DMS153 treated with DMSO at 0.1 percent for 48 hours (cell line): ENCODE measurements at regions not wholly inside any gene's neighbourhood (a gene's known extent, or its start where the extent isn't known, plus 50 kb on each side); places are given as distances from the start of the nearest gene placed in this dataset.

ENCODE experiments used
- DNase-seq: peaks from one replicate; lab custom pipeline; 2025; ENCODE audit not compliant: unreplicated experiment; lab: John Stamatoyannopoulos, UW

DNA sequence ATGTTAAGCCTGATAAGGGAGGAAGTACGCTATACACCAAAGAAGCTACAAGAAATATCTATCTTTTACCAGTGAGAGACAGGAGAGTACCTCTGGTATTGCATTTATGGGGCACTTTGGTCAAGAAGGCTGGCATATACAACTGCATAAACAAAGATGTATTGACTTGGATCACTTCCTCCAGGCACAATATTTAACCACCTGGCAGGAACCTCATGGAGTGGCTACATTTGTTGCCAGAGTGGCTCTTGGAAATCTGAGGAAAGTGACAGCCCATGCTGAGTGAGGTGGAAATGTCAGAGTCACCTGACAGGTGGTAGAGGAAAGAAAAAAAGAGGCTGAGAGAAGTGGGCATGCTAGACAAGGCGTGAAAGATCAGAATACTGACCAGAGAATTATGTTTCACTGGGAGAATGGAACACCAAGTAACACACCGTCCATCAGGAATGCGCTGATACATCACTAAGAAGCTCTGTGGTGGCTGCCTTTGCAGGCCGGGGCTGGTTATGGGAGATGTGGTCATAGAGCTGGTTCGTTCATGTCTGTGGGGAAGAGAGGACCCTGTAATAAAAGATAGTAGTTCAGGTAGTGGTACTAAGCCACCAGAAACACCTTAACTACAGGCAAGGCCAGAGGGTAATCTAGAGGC is 61.4 kb upstream of the UFL1 start:
- DNase-seq = no peak

DNA sequence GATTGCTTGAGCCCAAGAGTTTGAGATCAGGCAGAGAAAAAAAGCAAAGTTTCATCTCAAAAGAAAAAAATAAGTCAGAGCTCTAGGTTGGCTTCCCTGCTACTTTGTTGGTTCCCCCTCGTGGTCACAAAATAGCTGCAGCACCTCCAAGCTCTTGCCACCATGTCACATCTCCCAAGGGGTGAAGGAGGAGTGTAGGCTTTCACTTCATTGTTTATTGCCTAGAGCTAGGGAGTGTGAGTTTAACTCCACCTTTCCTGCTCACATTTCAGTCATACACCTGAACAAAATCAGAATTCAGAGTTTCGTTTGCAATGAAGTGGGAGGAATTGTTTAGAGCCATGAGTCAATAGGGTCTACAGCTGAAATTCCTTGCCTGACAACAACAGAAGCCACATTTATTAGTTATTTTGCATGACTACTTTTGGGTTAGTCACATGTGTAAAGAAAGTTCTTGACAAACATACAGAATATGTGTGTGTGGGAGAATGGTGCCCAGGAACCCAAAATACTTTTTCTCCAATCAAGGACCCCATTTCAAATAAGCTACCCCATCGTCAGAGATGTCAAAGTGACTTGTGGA is 56.2 kb upstream of the UFL1 start:
- no peak for DNase-seq

DNA sequence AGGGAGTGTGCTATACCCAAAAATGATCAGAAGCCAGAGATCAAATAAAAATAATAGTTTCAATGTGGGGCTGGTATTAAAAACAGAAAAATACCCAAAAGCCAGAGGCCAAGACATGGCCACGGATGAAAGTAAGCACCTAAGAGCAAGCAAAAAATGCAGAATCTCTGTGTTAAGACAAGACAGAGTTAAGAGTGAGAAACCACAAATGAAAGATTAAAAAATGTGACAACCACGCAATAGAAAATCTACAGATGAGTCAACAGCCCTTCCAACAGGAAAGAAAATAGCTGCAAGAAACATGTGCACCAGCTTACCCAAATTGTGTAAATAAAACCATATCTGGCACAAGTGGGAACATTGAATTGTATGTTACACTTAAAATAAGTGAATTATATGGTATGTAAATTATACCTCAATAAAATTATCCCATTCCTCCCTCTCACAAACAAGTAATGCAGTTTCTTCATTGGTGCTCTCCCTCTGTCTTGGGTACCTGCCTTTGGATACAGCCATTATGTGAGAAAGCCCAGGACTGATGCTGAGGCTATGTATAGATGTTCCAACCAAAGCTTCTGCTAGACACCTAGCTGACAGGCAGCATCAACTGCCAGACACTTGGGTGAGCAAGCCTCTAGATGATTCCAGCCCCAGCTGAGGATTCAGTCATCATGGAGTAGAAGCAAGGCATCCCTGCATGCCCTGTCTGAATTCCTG is 55.3 kb upstream of the UFL1 start:
- DNase-seq = no peak

DNA sequence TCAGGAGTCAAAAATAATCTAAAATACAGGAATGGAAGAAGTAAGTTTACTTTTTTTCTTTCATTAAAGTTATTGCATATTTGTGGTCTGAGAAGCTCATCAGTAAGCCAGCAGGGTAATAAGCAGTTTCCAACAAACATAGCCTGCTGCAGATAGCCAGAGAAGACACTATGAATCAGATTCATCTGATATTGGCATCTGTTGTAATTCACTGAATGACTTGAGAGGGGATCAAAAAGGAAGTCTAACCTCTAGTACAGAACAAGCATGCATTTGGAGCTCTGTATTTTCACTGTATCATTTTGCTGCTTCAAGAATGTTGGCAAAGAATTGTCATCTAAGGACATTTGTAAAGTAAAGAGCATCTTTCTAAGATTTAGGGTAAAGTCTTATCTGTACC is 53.8 kb upstream of the UFL1 start:
- DNase-seq = no peak

DNA sequence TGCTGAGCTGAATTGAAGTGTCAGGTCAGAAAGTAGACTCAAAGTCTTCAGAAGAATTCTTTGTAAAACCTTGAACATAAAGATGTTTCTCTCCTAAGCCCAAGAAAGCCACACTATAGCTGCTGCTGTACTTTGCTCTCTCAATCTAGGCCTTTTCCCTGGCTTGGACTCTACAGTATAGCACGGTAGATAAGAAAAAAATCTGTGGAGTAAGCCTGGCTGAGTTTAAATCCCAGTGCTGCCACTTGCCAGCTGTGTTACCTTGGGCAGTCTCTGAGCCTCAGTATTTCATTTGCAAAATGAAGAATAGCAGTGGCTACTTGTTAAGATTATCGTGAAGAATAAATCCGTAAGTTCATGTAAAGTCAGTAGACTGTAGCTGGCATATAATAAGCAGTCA is 53.3 kb upstream of the UFL1 start:
- DNase-seq = no peak

DNA sequence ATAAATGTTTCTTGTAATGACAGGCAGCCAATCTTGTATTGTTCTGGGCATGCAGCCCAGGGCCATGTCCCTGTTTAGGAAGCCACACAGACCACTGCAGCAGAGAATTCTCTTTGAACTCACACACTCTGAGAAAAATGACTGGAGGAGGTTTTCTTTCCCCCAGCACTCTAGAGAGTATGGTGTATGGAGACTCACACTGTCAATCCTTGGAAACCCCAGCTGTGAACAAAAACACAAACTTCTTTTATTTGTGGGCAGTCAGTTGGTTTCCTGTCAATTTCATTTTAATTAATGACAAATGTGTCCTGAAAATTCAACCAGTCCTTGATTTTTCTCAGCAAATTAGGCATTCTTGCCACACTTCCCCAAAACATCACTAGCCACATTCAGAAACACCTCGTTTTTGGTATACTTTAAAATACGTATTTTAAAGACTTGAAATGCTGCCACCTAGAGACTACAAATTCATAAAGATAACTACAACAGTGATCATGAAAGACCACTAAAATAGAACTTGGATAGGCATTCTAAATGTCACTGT is 52.9 kb upstream of the UFL1 start:
- DNase-seq = no peak

DNA sequence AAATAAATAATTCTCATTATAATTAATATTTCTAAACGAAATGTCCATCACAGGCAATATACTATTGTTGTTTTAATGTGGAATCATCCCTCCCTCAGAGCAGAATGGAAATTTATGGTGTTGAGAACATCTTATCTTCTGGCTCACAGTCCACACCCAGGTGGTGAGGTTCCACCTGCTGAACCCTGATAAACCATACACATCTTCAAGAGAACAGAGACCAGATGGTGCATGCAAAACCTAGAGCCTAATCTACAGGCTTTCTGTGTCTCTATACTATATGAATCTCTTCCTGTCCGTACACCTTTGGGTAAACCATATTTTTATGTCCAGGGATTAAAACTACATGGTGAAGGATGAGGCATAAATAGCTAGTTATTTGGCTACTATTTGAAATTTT is 52.3 kb upstream of the UFL1 start:
- no peak for DNase-seq

DNA sequence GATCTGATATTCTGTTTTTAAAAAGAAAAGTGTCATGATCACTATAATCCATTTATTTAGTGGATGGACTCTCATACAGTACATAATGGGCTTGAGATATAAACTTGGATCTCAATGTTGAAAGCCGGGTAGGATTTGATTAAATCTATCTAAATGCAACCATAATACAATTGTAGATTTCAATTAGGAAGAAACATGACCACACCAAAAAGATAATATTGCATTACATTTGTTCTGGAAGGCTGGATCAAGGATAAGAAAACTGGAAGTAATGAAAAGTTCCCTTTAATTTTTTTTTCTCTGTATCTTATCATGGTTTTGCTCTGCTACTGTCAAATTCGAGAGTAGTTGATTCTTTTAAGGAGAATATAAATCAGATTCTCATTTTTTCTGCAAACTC is 51.3 kb upstream of the UFL1 start:
- no peak for DNase-seq
